AG04450 (cell line): ENCODE measurements at regions not wholly inside any gene's neighbourhood (a gene's known extent, or its start where the extent isn't known, plus 50 kb on each side); places are given as distances from the start of the nearest gene placed in this dataset.

Experiments
- CTCF ChIA-PET: fragments of 300-600, 350-600 bp; formaldehyde crosslinking; extraction: SDS; loops from one replicate; lab custom pipeline; 2022; ENCODE audit warnings: antibody characterized with exemption, inconsistent platforms; lab: Charles Lee
- POLR2A ChIA-PET: fragments of 350-600 bp; formaldehyde crosslinking; extraction: SDS; loops from one replicate; lab custom pipeline; 2021; ENCODE audit warnings: antibody characterized with exemption, inconsistent platforms; lab: Yijun Ruan, JAX
- DNase-seq: peaks from one replicate; pipeline ENCODE4 v3.0.0-alpha.2; 2011; ENCODE audit warnings: low read depth, low spot score
- H3K27ac ChIP-seq: one replicate; pipeline ENCODE4 v1.5.1; 2012; ENCODE audit warnings: low read depth, low read length, control low read depth
- H3K27me3 ChIP-seq: one replicate; pipeline ENCODE4 v1.6.0; 2012; ENCODE audit warnings: low read length; ENCODE audit not compliant: control insufficient read depth, insufficient read depth
- H3K4me3 ChIP-seq: 2 replicates; pipeline ENCODE4 v1.5.1; 2011; ENCODE audit warnings: mild to moderate bottlenecking, low read depth, low read length, control low read depth
- H3K9me3 ChIP-seq: 2 replicates; pipeline ENCODE4 v1.5.1; 2012; ENCODE audit warnings: low read length; ENCODE audit not compliant: control insufficient read depth, insufficient read depth
- CTCF ChIP-seq: IDR thresholded peaks from 2 replicates; pipeline ENCODE4 v1.5.1; 2011; ENCODE audit warnings: low read depth, low read length, control low read depth, inconsistent platforms

DNA sequence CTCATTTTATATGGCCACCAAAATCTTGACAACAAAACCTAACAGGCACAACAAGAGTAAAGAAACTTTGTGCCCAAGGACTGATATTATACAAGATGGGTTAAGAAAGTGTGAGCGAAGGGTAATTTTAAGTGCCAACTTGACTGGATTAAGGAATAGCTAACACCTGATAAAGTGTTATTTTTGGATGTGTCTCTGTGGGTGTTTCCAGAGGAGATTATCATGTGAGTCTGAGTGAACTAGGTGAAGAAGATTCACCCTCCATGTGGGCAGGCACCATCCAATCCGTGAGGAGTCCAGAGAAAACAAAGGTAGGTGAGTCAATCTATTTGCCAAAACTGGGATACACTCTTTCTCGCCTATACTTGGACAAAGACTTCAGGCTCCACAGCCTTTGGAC is 461.6 kb downstream of the ETS1 start:
- Histone ChIP-seq H3K27ac (no peak overlapping the region), H3K27me3 (no peaks in the 10 kb centered on the region), H3K4me3 (no peak overlapping the region), H3K9me3 (no peaks in the 10 kb centered on the region)
- no peak for TF ChIP-seq CTCF
- ChIA-PET POLR2A (no interaction called here), CTCF (no interaction called here)
- DNase-seq = no peak

GRCh38 chr11:128116885-128117284 is 470.5 kb downstream of the ETS1 start:
- Histone ChIP-seq H3K27ac (no peak overlapping the region), H3K4me3 (no peak overlapping the region), H3K27me3 (no peaks in the 10 kb centered on the region), H3K9me3 (no peaks in the 10 kb centered on the region)
- no peak for DNase-seq
- ChIA-PET CTCF (interaction anchor here (2.7 kb wide), 1 partner anchor 40 kb away, joined by 9 read pairs; no protein-coding TSS in a partner anchor), POLR2A (no interaction called here)
- TF ChIP-seq CTCF = no peak

DNA sequence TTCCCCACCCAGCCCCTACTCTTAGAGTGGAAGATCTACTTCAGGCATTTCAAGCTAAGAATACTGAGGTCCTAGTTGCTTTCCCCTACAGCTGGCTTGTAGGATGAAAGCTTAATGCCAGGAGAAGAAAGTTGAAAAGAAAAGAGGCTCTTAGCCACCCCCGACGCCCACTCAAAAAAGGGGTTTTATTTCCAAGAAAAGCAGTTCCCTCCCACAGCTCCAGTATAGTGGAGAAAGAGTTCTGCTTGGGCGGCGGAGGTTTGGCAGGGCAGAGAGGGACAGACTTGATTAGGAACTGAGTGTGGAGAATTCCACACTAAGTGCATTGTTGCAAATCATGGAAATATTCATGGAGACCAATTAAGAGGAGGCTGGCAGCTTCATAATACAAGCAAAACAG is 470.9 kb downstream of the ETS1 start:
- H3K27me3 ChIP-seq = no peaks in the 10 kb centered on the region
- no peak for TF ChIP-seq CTCF
- H3K27ac ChIP-seq = no peak overlapping the region
- POLR2A ChIA-PET = no interaction called here
- CTCF ChIA-PET = interaction anchor here (2.7 kb wide), 1 partner anchor 41 kb away, joined by 9 read pairs; no protein-coding TSS in a partner anchor
- no peaks in the 10 kb centered on the region for H3K9me3 ChIP-seq
- H3K4me3 ChIP-seq = no peak overlapping the region
- DNase-seq = no peak

GRCh38 chr11:128105950-128106349 is 481.4 kb downstream of the ETS1 start:
- no peak for DNase-seq
- ChIA-PET CTCF (no interaction called here), POLR2A (no interaction called here)
- Histone ChIP-seq H3K9me3 (no peaks in the 10 kb centered on the region), H3K27me3 (no peaks in the 10 kb centered on the region), H3K4me3 (no peak overlapping the region), H3K27ac (no peak overlapping the region)
- no peak for TF ChIP-seq CTCF

DNA sequence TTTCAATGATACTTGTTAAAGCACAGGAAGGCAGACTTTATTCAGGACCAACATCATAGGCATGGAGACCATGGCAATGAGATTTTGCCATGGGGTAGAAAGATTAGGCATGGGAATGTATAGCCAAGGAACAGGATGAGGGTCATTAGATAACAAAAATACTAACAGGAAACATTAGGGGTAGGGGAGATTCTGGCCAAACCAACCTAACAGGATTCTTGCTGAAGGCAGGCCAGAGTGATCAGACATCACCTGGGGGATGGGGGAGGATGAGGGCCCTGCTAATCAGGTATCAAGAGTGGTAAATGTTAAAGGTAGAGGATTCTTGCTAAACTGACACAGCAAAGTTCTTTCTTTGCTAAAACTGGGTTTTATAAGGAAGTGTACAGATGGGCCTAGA is 481.8 kb downstream of the ETS1 start:
- CTCF ChIA-PET = no interaction called here
- POLR2A ChIA-PET = no interaction called here
- no peak for DNase-seq

More for the DNA sequence above, 481.8 kb downstream of the ETS1 start:
- Histone ChIP-seq H3K27me3 (no peaks in the 10 kb centered on the region), H3K27ac (no peak overlapping the region), H3K4me3 (no peak overlapping the region), H3K9me3 (no peaks in the 10 kb centered on the region)
- TF ChIP-seq CTCF = no peak
